ENCODE measurements at regions not wholly inside any gene's neighbourhood (a gene's known extent, or its start where the extent isn't known, plus 50 kb on each side); places are given as distances from the start of the nearest gene placed in this dataset.

- peak; percentile 83 for DNase-seq
Measured at GRCh38 chr1:178607718-178608408, 95.0 kb downstream of the TEX35 start.

GRCh38 chr1:178609015-178609414, 96.1 kb downstream of the TEX35 start:
- DNase-seq = no peak

GRCh38 chr1:178610690-178611410, 97.9 kb downstream of the TEX35 start:
- peak; percentile 75 for DNase-seq

GRCh38 chr1:178612261-178612660, 99.4 kb downstream of the TEX35 start:
- no peak for DNase-seq

GRCh38 chr1:178613271-178613945, 100.5 kb downstream of the TEX35 start:
- no peak for DNase-seq

GRCh38 chr1:178614286-178614685, 101.4 kb downstream of the TEX35 start:
- DNase-seq = no peak

- DNase-seq = no peak
Measured at GRCh38 chr1:178619042-178619927, 105.8 kb upstream of the RALGPS2 start.

- no peak for DNase-seq
Measured at GRCh38 chr1:178620584-178621475, 104.2 kb upstream of the RALGPS2 start.

GRCh38 chr1:178621822-178622221, 103.2 kb upstream of the RALGPS2 start:
- no peak for DNase-seq

GRCh38 chr1:178625695-178626094, 99.3 kb upstream of the RALGPS2 start:
- DNase-seq = no peak

GRCh38 chr1:178627037-178627436, 98.0 kb upstream of the RALGPS2 start:
- no peak for DNase-seq

GRCh38 chr1:178628637-178629251, 96.3 kb upstream of the RALGPS2 start:
- no peak for DNase-seq

GRCh38 chr1:178629252-178630154, 95.5 kb upstream of the RALGPS2 start:
- no peak for DNase-seq

GRCh38 chr1:178630417-178630816, 94.6 kb upstream of the RALGPS2 start:
- DNase-seq = no peak

- no peak for DNase-seq
Measured at GRCh38 chr1:178632653-178633052, 92.4 kb upstream of the RALGPS2 start.

- no peak for DNase-seq
Measured at GRCh38 chr1:178633056-178633455, 92.0 kb upstream of the RALGPS2 start.

GRCh38 chr1:178634445-178634844, 90.6 kb upstream of the RALGPS2 start:
- no peak for DNase-seq

GRCh38 chr1:178637841-178638240, 87.2 kb upstream of the RALGPS2 start:
- no peak for DNase-seq

- DNase-seq = no peak
Measured at GRCh38 chr1:178639326-178639725, 85.7 kb upstream of the RALGPS2 start.

- DNase-seq = no peak
Measured at GRCh38 chr1:178642282-178642681, 82.8 kb upstream of the RALGPS2 start.
